ENCODE measurements at regions not wholly inside any gene's neighbourhood (a gene's known extent, or its start where the extent isn't known, plus 50 kb on each side); places are given as distances from the start of the nearest gene placed in this dataset.

DNA sequence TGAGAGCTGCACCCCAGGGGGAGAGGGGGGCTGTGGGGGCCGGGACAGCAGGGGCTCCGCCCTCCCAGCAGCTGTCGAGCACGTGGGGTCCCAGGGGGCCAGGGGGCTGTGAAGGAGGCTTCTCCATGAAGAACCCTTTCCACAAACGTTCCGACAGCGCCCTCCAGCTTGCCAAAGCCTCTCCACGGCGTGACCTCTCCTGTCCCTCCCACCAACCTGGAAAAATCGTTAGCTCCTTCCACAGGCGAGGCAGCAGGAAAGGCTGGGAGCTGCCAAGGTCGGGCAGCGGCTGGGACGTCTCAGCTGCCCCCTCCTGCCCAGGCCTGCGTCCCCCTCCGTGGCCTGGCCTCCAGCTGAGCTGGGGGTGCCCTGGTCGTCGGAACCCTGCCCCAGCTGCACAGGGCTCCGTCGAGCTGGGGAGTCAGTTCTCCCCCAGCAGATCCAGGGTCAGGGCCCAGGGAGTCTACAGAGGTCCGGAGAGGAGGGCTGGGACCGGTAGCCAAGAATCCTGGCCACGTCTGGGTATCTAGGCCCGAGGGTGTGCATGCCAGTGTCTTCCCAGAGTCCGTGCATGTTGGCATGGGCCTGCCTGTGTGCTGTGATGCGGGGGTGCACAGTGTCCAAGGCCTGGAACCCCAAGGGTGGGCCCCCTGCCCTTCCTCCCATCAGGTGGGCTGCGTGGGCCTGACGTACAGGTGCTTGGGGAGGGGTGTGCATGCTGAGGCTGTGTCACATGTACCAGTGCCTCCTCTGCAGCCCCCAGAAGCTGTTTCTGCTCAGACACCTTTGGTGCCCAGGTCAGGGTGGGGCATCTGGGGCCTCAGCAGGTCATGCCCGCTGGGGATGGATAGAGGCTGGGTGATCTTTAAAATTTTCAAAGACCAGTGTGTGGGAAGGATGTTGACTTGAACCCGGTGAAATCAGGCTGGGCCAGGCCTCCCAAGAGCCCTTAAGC, 66.5 kb downstream of the UNCX start:
- TF ChIP-seq, protein P1, sequence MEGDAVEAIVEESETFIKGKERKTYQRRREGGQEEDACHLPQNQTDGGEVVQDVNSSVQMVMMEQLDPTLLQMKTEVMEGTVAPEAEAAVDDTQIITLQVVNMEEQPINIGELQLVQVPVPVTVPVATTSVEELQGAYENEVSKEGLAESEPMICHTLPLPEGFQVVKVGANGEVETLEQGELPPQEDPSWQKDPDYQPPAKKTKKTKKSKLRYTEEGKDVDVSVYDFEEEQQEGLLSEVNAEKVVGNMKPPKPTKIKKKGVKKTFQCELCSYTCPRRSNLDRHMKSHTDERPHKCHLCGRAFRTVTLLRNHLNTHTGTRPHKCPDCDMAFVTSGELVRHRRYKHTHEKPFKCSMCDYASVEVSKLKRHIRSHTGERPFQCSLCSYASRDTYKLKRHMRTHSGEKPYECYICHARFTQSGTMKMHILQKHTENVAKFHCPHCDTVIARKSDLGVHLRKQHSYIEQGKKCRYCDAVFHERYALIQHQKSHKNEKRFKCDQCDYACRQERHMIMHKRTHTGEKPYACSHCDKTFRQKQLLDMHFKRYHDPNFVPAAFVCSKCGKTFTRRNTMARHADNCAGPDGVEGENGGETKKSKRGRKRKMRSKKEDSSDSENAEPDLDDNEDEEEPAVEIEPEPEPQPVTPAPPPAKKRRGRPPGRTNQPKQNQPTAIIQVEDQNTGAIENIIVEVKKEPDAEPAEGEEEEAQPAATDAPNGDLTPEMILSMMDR (tag by site-specific recombination; IDR thresholded peaks at IDR 0.05): no peak
- TF ChIP-seq, protein P2, sequence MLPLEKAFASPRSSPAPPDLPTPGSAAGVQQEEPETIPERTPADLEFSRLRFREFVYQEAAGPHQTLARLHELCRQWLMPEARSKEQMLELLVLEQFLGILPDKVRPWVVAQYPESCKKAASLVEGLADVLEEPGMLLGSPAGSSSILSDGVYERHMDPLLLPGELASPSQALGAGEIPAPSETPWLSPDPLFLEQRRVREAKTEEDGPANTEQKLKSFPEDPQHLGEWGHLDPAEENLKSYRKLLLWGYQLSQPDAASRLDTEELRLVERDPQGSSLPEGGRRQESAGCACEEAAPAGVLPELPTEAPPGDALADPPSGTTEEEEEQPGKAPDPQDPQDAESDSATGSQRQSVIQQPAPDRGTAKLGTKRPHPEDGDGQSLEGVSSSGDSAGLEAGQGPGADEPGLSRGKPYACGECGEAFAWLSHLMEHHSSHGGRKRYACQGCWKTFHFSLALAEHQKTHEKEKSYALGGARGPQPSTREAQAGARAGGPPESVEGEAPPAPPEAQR (tag by site-specific recombination; IDR thresholded peaks at IDR 0.05): no peak
- TF ChIP-seq, protein P3, sequence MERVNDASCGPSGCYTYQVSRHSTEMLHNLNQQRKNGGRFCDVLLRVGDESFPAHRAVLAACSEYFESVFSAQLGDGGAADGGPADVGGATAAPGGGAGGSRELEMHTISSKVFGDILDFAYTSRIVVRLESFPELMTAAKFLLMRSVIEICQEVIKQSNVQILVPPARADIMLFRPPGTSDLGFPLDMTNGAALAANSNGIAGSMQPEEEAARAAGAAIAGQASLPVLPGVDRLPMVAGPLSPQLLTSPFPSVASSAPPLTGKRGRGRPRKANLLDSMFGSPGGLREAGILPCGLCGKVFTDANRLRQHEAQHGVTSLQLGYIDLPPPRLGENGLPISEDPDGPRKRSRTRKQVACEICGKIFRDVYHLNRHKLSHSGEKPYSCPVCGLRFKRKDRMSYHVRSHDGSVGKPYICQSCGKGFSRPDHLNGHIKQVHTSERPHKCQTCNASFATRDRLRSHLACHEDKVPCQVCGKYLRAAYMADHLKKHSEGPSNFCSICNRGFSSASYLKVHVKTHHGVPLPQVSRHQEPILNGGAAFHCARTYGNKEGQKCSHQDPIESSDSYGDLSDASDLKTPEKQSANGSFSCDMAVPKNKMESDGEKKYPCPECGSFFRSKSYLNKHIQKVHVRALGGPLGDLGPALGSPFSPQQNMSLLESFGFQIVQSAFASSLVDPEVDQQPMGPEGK (tag by site-specific recombination; IDR thresholded peaks at IDR 0.05): no peak
- TF ChIP-seq, protein P4, sequence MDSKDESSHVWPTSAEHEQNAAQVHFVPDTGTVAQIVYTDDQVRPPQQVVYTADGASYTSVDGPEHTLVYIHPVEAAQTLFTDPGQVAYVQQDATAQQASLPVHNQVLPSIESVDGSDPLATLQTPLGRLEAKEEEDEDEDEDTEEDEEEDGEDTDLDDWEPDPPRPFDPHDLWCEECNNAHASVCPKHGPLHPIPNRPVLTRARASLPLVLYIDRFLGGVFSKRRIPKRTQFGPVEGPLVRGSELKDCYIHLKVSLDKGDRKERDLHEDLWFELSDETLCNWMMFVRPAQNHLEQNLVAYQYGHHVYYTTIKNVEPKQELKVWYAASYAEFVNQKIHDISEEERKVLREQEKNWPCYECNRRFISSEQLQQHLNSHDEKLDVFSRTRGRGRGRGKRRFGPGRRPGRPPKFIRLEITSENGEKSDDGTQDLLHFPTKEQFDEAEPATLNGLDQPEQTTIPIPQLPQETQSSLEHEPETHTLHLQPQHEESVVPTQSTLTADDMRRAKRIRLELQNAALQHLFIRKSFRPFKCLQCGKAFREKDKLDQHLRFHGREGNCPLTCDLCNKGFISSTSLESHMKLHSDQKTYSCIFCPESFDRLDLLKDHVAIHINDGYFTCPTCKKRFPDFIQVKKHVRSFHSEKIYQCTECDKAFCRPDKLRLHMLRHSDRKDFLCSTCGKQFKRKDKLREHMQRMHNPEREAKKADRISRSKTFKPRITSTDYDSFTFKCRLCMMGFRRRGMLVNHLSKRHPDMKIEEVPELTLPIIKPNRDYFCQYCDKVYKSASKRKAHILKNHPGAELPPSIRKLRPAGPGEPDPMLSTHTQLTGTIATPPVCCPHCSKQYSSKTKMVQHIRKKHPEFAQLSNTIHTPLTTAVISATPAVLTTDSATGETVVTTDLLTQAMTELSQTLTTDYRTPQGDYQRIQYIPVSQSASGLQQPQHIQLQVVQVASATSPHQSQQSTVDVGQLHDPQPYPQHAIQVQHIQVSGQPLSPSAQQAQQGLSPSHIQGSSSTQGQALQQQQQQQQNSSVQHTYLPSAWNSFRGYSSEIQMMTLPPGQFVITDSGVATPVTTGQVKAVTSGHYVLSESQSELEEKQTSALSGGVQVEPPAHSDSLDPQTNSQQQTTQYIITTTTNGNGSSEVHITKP (tag by site-specific recombination; IDR thresholded peaks at IDR 0.05): no peak
- TF ChIP-seq ZNF223 (tag by site-specific recombination; IDR thresholded peaks at IDR 0.05): no peak
- no peak for TF ChIP-seq HOXD13 (CRISPR knock-in tag; IDR thresholded peaks at IDR 0.05; ENCODE audit: borderline replicate concordance)

Data from HEK293 (cell line).